ENCODE measurements at regions not wholly inside any gene's neighbourhood (a gene's known extent, or its start where the extent isn't known, plus 50 kb on each side); places are given as distances from the start of the nearest gene placed in this dataset.
"Not testable (repeated sequence)": the region's sequence is repeated elsewhere in the genome, so short reads cannot be mapped to it uniquely, and the experiment has no call there.

- WGBS, 2 donors: 65 to 75% methylated on average over 17 of the region's 17 CpGs
- no peak overlapping the region for H3K4me3 ChIP-seq
- H3K27me3 ChIP-seq (ENCODE audit: control insufficient read depth in 3 of 3, insufficient read depth in 3 of 3, low read length in 2 of 3): no peaks in the 10 kb centered on the region
- peaks cover 0 to 2% (median 0%) of the 10 kb centered on the region in 4 donors for H3K9me3 ChIP-seq (ENCODE audit: control insufficient read depth in 4 of 4, insufficient read depth in 3 of 4, low read length in 3 of 4)
- no peak overlapping the region for H3K27ac ChIP-seq (ENCODE audit: low read depth in 1 of 2, low read length in 1 of 2)
- H3K9ac ChIP-seq (ENCODE audit: insufficient read depth in 1 of 2, low read length in 2 of 2): no peak overlapping the region
- no peaks in the 10 kb centered on the region for H3K36me3 ChIP-seq (ENCODE audit: control insufficient read depth in 4 of 4, insufficient read depth in 4 of 4, low read length in 4 of 4)
- DNase-seq (peak in 1 of 3 donors; percentile 10), ATAC-seq (ENCODE audit: insufficient read depth, low FRiP score) (no peak)
- no peak for TF ChIP-seq CTCF (IDR thresholded peaks at IDR 0.05; ENCODE audit: control extremely low read depth, extremely low read depth)
- H3K4me1 ChIP-seq (ENCODE audit: control insufficient read depth in 5 of 5, insufficient read depth in 5 of 5, low read length in 5 of 5): peaks cover 0 to 22% (median 11%) of the 10 kb centered on the region in 5 donors
These were observed 56.0 kb upstream of the CHST15 start for GRCh38 chr10:124149189-124150042.

GRCh38 chr10:124148509-124149188, 55.3 kb upstream of the CHST15 start:
- 91 to 93% methylated on average over 7 of the region's 7 CpGs for WGBS, 2 donors
- H3K36me3 ChIP-seq (ENCODE audit: control insufficient read depth in 4 of 4, insufficient read depth in 4 of 4, low read length in 4 of 4); H3K9me3 ChIP-seq (ENCODE audit: control insufficient read depth in 4 of 4, insufficient read depth in 3 of 4, low read length in 3 of 4); H3K4me3 ChIP-seq; H3K27ac ChIP-seq (ENCODE audit: low read depth in 1 of 2, low read length in 1 of 2); H3K27me3 ChIP-seq (ENCODE audit: control insufficient read depth in 3 of 3, insufficient read depth in 3 of 3, low read length in 2 of 3); ATAC-seq (ENCODE audit: insufficient read depth, low FRiP score); H3K9ac ChIP-seq (ENCODE audit: insufficient read depth in 1 of 2, low read length in 2 of 2): not testable (repeated sequence)
- DNase-seq: peak in 1 of 3 donors; percentile 2
- H3K4me1 ChIP-seq (ENCODE audit: control insufficient read depth in 5 of 5, insufficient read depth in 5 of 5, low read length in 5 of 5): peaks cover 0 to 18% (median 12%) of the 10 kb centered on the region in 5 donors

- no peak for ATAC-seq (ENCODE audit: insufficient read depth, low FRiP score)
- no peak for DNase-seq
- H3K36me3 ChIP-seq (ENCODE audit: control insufficient read depth in 4 of 4, insufficient read depth in 4 of 4, low read length in 4 of 4): no peaks in the 10 kb centered on the region
- H3K9me3 ChIP-seq (ENCODE audit: control insufficient read depth in 4 of 4, insufficient read depth in 3 of 4, low read length in 3 of 4): no peaks in the 10 kb centered on the region
- H3K27me3 ChIP-seq (ENCODE audit: control insufficient read depth in 3 of 3, insufficient read depth in 3 of 3, low read length in 2 of 3): no peaks in the 10 kb centered on the region
- TF ChIP-seq CTCF (IDR thresholded peaks at IDR 0.05; ENCODE audit: control extremely low read depth, extremely low read depth): no peak
- H3K9ac ChIP-seq (ENCODE audit: insufficient read depth in 1 of 2, low read length in 2 of 2): no peak overlapping the region
- 97% methylated on average over 3 of the region's 3 CpGs for WGBS, 2 donors
- H3K27ac ChIP-seq (ENCODE audit: low read depth in 1 of 2, low read length in 1 of 2): no peak overlapping the region
- no peak overlapping the region for H3K4me3 ChIP-seq
- H3K4me1 ChIP-seq (ENCODE audit: control insufficient read depth in 5 of 5, insufficient read depth in 5 of 5, low read length in 5 of 5): peaks cover 0 to 11% (median 0%) of the 10 kb centered on the region in 5 donors
These were observed 53.1 kb upstream of the CHST15 start for GRCh38 chr10:124146483-124146882.

All from lung (tissue), 11 donors.